ENCODE measurements at regions not wholly inside any gene's neighbourhood (a gene's known extent, or its start where the extent isn't known, plus 50 kb on each side); places are given as distances from the start of the nearest gene placed in this dataset.

DNA sequence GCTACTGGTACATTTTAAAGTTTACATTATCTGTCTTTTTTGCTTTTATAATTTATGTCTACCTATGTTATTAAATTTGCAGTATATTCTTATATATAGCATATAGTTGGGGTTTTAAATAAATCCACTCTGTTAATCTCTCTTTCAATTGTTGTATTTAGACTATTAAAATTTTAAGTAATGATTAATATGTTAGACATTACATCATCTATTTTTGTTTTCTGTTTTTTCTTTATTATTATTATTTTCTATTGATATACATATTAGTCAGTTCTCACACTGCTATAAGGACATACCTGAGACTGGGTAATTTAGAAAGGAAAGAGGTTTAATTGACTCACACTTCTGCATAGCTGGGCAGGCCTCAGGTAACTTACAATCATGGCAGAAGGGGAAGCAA is 1338.2 kb upstream of the GJE1 start:
- no peak for TF ChIP-seq EZH2 (IDR thresholded peaks at IDR 0.05; ENCODE audit: insufficient read depth, poor library complexity, severe bottlenecking)
- TF ChIP-seq EZH2phosphoT487 (IDR thresholded peaks at IDR 0.05; ENCODE audit: insufficient read depth, low read depth) = no peak

Data from GM23248 (cell line).